Activated CD4-positive, alpha-beta T cell treated with anti-CD3 and anti-CD28 coated beads, Interleukin-2, amount 50 U/mL, for 16 hours (primary cell): ENCODE measurements at regions not wholly inside any gene's neighbourhood (a gene's known extent, or its start where the extent isn't known, plus 50 kb on each side); places are given as distances from the start of the nearest gene placed in this dataset.

ENCODE experiments used
- DNase-seq: peaks from one replicate; pipeline ENCODE4 v3.0.0-alpha.2; 2020

- no peak for DNase-seq
Measured at GRCh38 chr5:119792161-119792799, 162.9 kb downstream of the FAM170A start.

- no peak for DNase-seq
Measured at GRCh38 chr5:119795768-119796167, 166.4 kb downstream of the FAM170A start.

- DNase-seq, result no peak
Measured at GRCh38 chr5:119801570-119801969, 172.2 kb downstream of the FAM170A start.

- DNase-seq, result no peak
Measured at GRCh38 chr5:119808024-119808423, 178.7 kb downstream of the FAM170A start.

GRCh38 chr5:119808474-119808873 is 179.1 kb downstream of the FAM170A start:
- DNase-seq, result no peak

GRCh38 chr5:119810217-119810616 is 180.9 kb downstream of the FAM170A start:
- no peak for DNase-seq

GRCh38 chr5:119811458-119811857 is 182.1 kb downstream of the FAM170A start:
- DNase-seq, result no peak

- no peak for DNase-seq
Measured at GRCh38 chr5:119814655-119815054, 185.3 kb downstream of the FAM170A start.

- DNase-seq, result no peak
Measured at GRCh38 chr5:119816055-119816454, 186.7 kb downstream of the FAM170A start.

GRCh38 chr5:119820016-119820415 is 190.7 kb downstream of the FAM170A start:
- no peak for DNase-seq

GRCh38 chr5:119820608-119821007 is 191.2 kb downstream of the FAM170A start:
- no peak for DNase-seq

GRCh38 chr5:119828541-119828940 is 199.2 kb downstream of the FAM170A start:
- no peak for DNase-seq

GRCh38 chr5:119829341-119829740 is 200.0 kb downstream of the FAM170A start:
- no peak for DNase-seq

- DNase-seq, result no peak
Measured at GRCh38 chr5:119833176-119833575, 203.8 kb downstream of the FAM170A start.

- DNase-seq, result no peak
Measured at GRCh38 chr5:119840175-119840574, 210.8 kb downstream of the FAM170A start.

GRCh38 chr5:119852140-119852539 is 222.8 kb downstream of the FAM170A start:
- DNase-seq, result no peak

- no peak for DNase-seq
Measured at GRCh38 chr5:119860463-119860862, 231.1 kb downstream of the FAM170A start.

GRCh38 chr5:119862619-119863018 is 233.3 kb downstream of the FAM170A start:
- no peak for DNase-seq

GRCh38 chr5:119864286-119864685 is 234.9 kb downstream of the FAM170A start:
- DNase-seq, result no peak

- DNase-seq, result no peak
Measured at GRCh38 chr5:119873611-119874010, 244.3 kb downstream of the FAM170A start.

GRCh38 chr5:119876522-119876921 is 247.2 kb downstream of the FAM170A start:
- DNase-seq, result no peak

- no peak for DNase-seq
Measured at GRCh38 chr5:119878712-119879111, 249.4 kb downstream of the FAM170A start.

GRCh38 chr5:119879446-119879845 is 250.1 kb downstream of the FAM170A start:
- no peak for DNase-seq

- no peak for DNase-seq
Measured at GRCh38 chr5:119895066-119895465, 265.7 kb downstream of the FAM170A start.

GRCh38 chr5:119896826-119897536 is 267.6 kb downstream of the FAM170A start:
- DNase-seq, result no peak
